ENCODE measurements at regions not wholly inside any gene's neighbourhood (a gene's known extent, or its start where the extent isn't known, plus 50 kb on each side); places are given as distances from the start of the nearest gene placed in this dataset.

DNA sequence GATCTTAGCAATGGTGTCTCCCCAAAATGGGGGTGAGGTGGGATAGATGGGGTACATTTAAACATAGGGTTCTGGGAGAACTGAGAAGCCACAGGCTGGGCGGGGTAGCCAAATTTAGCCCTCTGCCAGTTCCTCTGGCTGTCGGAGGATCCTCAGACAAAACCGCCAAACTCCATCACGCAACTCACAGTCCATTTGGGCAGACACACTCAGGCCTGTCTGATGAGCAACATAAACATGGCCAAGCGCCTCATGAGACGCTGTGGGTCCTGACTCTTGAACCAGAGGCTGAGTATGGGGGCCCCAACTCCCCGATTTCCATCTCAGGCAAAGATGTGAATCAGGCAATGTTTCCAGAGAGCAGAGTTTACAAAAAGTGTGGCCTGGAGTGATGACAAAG, 162.3 kb downstream of the FGF18 start:
- H3K4me1 ChIP-seq (ENCODE audit: low read length) = no peaks in the 10 kb centered on the region
- no peaks in the 10 kb centered on the region for H3K79me2 ChIP-seq (ENCODE audit: low read length)
- H3K27ac ChIP-seq (ENCODE audit: low read length) = no peak overlapping the region
- no peaks in the 10 kb centered on the region for H3K36me3 ChIP-seq (replicated peaks; ENCODE audit: low read depth, low read length)
- TF ChIP-seq EZH2phosphoT487 (IDR thresholded peaks at IDR 0.05; ENCODE audit: low read depth) = no peak
- TF ChIP-seq, protein P1, sequence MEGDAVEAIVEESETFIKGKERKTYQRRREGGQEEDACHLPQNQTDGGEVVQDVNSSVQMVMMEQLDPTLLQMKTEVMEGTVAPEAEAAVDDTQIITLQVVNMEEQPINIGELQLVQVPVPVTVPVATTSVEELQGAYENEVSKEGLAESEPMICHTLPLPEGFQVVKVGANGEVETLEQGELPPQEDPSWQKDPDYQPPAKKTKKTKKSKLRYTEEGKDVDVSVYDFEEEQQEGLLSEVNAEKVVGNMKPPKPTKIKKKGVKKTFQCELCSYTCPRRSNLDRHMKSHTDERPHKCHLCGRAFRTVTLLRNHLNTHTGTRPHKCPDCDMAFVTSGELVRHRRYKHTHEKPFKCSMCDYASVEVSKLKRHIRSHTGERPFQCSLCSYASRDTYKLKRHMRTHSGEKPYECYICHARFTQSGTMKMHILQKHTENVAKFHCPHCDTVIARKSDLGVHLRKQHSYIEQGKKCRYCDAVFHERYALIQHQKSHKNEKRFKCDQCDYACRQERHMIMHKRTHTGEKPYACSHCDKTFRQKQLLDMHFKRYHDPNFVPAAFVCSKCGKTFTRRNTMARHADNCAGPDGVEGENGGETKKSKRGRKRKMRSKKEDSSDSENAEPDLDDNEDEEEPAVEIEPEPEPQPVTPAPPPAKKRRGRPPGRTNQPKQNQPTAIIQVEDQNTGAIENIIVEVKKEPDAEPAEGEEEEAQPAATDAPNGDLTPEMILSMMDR (IDR thresholded peaks at IDR 0.05; ENCODE audit: low read depth, low read length) = no peak
- no peaks in the 10 kb centered on the region for H3K9me3 ChIP-seq (ENCODE audit: insufficient read depth, low read length)
- no peak overlapping the region for H3K4me3 ChIP-seq (ENCODE audit: low read length)
- no peak overlapping the region for H3K9ac ChIP-seq (ENCODE audit: low read length)
- H2AFZ ChIP-seq (ENCODE audit: low read depth, low read length) = no peak overlapping the region
- H3K27me3 ChIP-seq (ENCODE audit: low read depth, low read length) = peaks cover 32% of the 10 kb centered on the region
- no peak overlapping the region for H3K4me2 ChIP-seq (ENCODE audit: low read length)
- no peaks in the 10 kb centered on the region for H4K20me1 ChIP-seq (ENCODE audit: insufficient read depth, low read length)

DNA sequence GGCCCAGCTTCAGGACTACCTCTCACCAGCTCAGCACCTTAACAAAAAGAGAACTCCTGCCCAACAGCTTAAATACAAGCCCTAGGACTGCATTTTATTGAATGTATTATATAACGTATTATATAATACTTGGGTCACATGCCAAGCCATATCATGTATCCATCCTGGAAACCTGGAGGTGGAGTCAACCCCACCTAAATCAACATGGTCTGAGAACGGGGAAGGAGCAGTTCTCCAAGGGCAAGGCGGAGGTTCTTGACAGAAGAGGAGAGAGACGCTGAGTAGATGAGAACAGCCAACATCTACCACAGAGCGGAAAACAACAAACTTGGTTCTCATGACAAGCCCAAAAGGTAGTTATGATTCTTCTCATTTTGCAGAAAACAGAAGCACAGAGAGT, 163.4 kb downstream of the FGF18 start:
- TF ChIP-seq, protein P1 (IDR thresholded peaks at IDR 0.05; ENCODE audit: low read depth, low read length) = no peak
- TF ChIP-seq EZH2phosphoT487 (IDR thresholded peaks at IDR 0.05; ENCODE audit: low read depth) = no peak
- H3K9ac ChIP-seq (ENCODE audit: low read length) = no peak overlapping the region
- no peaks in the 10 kb centered on the region for H3K79me2 ChIP-seq (ENCODE audit: low read length)
- no peaks in the 10 kb centered on the region for H4K20me1 ChIP-seq (ENCODE audit: insufficient read depth, low read length)
- peaks cover 35% of the 10 kb centered on the region for H3K27me3 ChIP-seq (ENCODE audit: low read depth, low read length)
- H3K4me2 ChIP-seq (ENCODE audit: low read length) = no peak overlapping the region
- H3K4me1 ChIP-seq (ENCODE audit: low read length) = no peaks in the 10 kb centered on the region
- H3K36me3 ChIP-seq (replicated peaks; ENCODE audit: low read depth, low read length) = no peaks in the 10 kb centered on the region
- no peak overlapping the region for H2AFZ ChIP-seq (ENCODE audit: low read depth, low read length)
- no peak overlapping the region for H3K4me3 ChIP-seq (ENCODE audit: low read length)
- no peak overlapping the region for H3K27ac ChIP-seq (ENCODE audit: low read length)
- H3K9me3 ChIP-seq (ENCODE audit: insufficient read depth, low read length) = no peaks in the 10 kb centered on the region

DNA sequence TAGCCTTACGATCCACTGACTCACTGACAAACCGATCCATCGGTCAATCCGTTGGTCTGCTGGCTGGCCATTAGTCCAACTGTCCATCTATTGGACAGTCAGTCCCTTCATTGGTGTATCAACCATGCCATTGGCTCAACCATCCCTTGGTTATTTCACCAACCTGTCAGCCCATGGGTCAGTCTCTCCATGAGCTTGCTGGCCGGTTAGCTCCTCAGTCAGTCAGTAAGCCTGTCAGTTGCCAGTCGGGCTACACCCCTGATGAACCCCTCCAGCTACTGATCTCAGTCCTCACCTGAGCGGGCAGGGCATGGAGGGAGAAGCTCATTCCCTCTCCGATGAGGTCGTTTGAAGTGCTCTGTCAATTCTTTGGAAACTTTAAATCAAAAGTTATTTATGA, 166.5 kb downstream of the FGF18 start:
- Histone ChIP-seq H3K4me2 (ENCODE audit: low read length) (no peak overlapping the region), H3K79me2 (ENCODE audit: low read length) (no peaks in the 10 kb centered on the region)

DNA sequence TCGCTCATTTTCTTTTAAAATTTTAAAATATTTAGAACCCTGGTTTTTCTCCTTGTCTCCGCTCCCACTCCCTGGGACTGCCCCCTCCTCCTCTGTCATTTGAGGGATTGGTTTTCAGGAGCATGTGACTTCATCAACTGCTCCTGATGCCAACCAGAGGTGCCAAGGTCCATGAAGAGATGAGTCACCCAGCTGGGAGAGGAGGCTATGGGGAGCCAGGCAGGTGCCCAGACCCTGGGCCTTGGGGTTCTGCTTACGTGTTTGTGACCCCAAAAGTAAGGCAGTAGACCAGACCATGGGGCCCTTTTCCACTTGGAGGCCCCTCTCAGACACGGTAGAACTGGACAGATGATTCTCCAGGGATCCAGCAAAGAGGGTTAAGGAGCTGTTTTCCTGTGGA, 167.0 kb downstream of the FGF18 start:
- Histone ChIP-seq H4K20me1 (ENCODE audit: insufficient read depth, low read length) (no peaks in the 10 kb centered on the region), H3K27ac (ENCODE audit: low read length) (no peak overlapping the region), H3K27me3 (ENCODE audit: low read depth, low read length) (peaks cover 41% of the 10 kb centered on the region), H3K4me3 (ENCODE audit: low read length) (no peak overlapping the region), H3K4me1 (ENCODE audit: low read length) (no peaks in the 10 kb centered on the region), H3K36me3 (replicated peaks; ENCODE audit: low read depth, low read length) (no peaks in the 10 kb centered on the region), H3K9me3 (ENCODE audit: insufficient read depth, low read length) (no peaks in the 10 kb centered on the region), H2AFZ (ENCODE audit: low read depth, low read length) (no peak overlapping the region), H3K9ac (ENCODE audit: low read length) (no peak overlapping the region), H3K4me2 (ENCODE audit: low read length) (no peak overlapping the region), H3K79me2 (ENCODE audit: low read length) (no peaks in the 10 kb centered on the region)
- TF ChIP-seq, protein P1 (IDR thresholded peaks at IDR 0.05; ENCODE audit: low read depth, low read length) = no peak
- no peak for TF ChIP-seq EZH2phosphoT487 (IDR thresholded peaks at IDR 0.05; ENCODE audit: low read depth)

More for the DNA sequence above, 166.5 kb downstream of the FGF18 start:
- Histone ChIP-seq H3K27me3 (ENCODE audit: low read depth, low read length) (peaks cover 40% of the 10 kb centered on the region), H3K36me3 (replicated peaks; ENCODE audit: low read depth, low read length) (no peaks in the 10 kb centered on the region), H4K20me1 (ENCODE audit: insufficient read depth, low read length) (no peaks in the 10 kb centered on the region), H3K9ac (ENCODE audit: low read length) (no peak overlapping the region), H3K9me3 (ENCODE audit: insufficient read depth, low read length) (no peaks in the 10 kb centered on the region), H3K4me3 (ENCODE audit: low read length) (no peak overlapping the region), H2AFZ (ENCODE audit: low read depth, low read length) (no peak overlapping the region), H3K4me1 (ENCODE audit: low read length) (no peaks in the 10 kb centered on the region), H3K27ac (ENCODE audit: low read length) (no peak overlapping the region)
- TF ChIP-seq EZH2phosphoT487 (IDR thresholded peaks at IDR 0.05; ENCODE audit: low read depth) = no peak
- TF ChIP-seq, protein P1 (IDR thresholded peaks at IDR 0.05; ENCODE audit: low read depth, low read length) = no peak
